Spleen (tissue), 11 donors: ENCODE measurements at regions not wholly inside any gene's neighbourhood (a gene's known extent, or its start where the extent isn't known, plus 50 kb on each side); places are given as distances from the start of the nearest gene placed in this dataset.

Experiments used
- DNase-seq: peaks from one replicate; pipeline ENCODE4 v3.0.0-alpha.2; 2020
- H3K27ac ChIP-seq, 8 donors: fragments of 200-600 bp; sonication (generic) in 7 of 8; 1 replicate in 4 of 8; 2 replicates in 4 of 8; pipeline versions ENCODE4 v1.5.0 to v1.8.0; 2016 to 2021; ENCODE audit warnings: inconsistent platforms in 4 of 8, mild to moderate bottlenecking in 4 of 8, moderate library complexity in 1 of 8
- H3K27me3 ChIP-seq, 7 donors: fragments of 200-600 bp; sonication (generic) in 6 of 7; replicated peaks in 1 of 7; 1 replicate in 4 of 7; 2 replicates in 3 of 7; pipeline versions ENCODE4 v1.5.0 to v1.8.0; 2016 to 2021; ENCODE audit warnings: inconsistent platforms in 3 of 7, mild to moderate bottlenecking in 1 of 7
- H3K36me3 ChIP-seq, 6 donors: fragments of 200-600 bp; sonication (generic) in 5 of 6; 1 replicate in 4 of 6; 2 replicates in 2 of 6; pipeline versions ENCODE4 v1.5.0 to v1.8.0; 2016 to 2021; ENCODE audit warnings: inconsistent platforms in 2 of 6
- H3K4me1 ChIP-seq, 6 donors: fragments of 200-600 bp; sonication (generic) in 5 of 6; 1 replicate in 3 of 6; 2 replicates in 3 of 6; pipeline versions ENCODE4 v1.5.0 to v1.8.0; 2016 to 2021; ENCODE audit warnings: inconsistent platforms in 3 of 6
- H3K4me3 ChIP-seq, 8 donors: fragments of 200-600 bp; sonication (generic) in 7 of 8; 1 replicate in 4 of 8; 2 replicates in 4 of 8; pipeline versions ENCODE4 v1.5.0 to v1.8.0; 2016 to 2021; ENCODE audit warnings: inconsistent platforms in 4 of 8, mild to moderate bottlenecking in 4 of 8, moderate library complexity in 2 of 8
- H3K9me3 ChIP-seq, 8 donors: fragments of 200-600 bp; sonication (generic) in 7 of 8; 1 replicate in 4 of 8; 2 replicates in 4 of 8; pipeline versions ENCODE4 v1.5.0 to v1.8.0; 2016 to 2021; ENCODE audit warnings: inconsistent platforms in 4 of 8
- POLR2A ChIP-seq, 3 donors: fragments of 450-650 bp; IDR thresholded peaks; one replicate each; pipeline ENCODE4 v1.5.1; 2017; ENCODE audit warnings: antibody characterized with exemption in 3 of 3, mild to moderate bottlenecking in 1 of 3
- POLR2AphosphoS5 ChIP-seq, 3 donors: sonication (generic); formaldehyde crosslinking; IDR thresholded peaks; one replicate each; pipeline ENCODE4 v1.5.1; 2017; ENCODE audit warnings: antibody characterized with exemption in 3 of 3
- WGBS, 5 donors: extraction: QIAGEN DNeasy Blood & Tissue Kit in 3 of 5; methylation state at CpG; one replicate each; pipeline versions ENCODE4 v1.1.5 to v1.1.7; 2013 to 2018; 5-methylcytosine and 5-hydroxymethylcytosine counted together
- intact Hi-C: fragments of 100-400 bp; cut with DNase I; formaldehyde crosslinking; loops from one replicate; pipeline ENCODE4 v1.15.0; 2023; ENCODE audit warnings: low total_unique reads
- TF ChIP-seq, protein P1 (sequence below), 11 experiments: fragments of 200-600 bp in 7 of 11; fragments of 450-650 bp in 4 of 11; sonication (generic) in 4 of 11; IDR thresholded peaks in 8 of 11; conservative IDR thresholded peaks in 3 of 11; 1 replicate in 7 of 11; 2 replicates in 4 of 11; pipeline versions ENCODE4 v1.4.0 to v1.8.0; 2016 to 2021; ENCODE audit warnings: antibody characterized with exemption in 11 of 11, inconsistent platforms in 4 of 11, mild to moderate bottlenecking in 1 of 11
- donor health status: healthy with polysubstance abuse.
- donor health status: DM: no; HTN: no; CAD: no; lungs with moderate emphysema.
- donor health status: DM: no; HTN: no; CAD: no.
- donor health status: Bipolar disorder and iron deficiency.
- donor health status: healthy.
- donor health status: DM: no; HTN: no; CAD: no.
- donor health status: DM: yes; HTN: yes; CAD: no.

GRCh38 chr9:118482306-118482705, 778.1 kb downstream of the TLR4 start:
- Histone ChIP-seq H3K27me3 (no peaks in the 10 kb centered on the region), H3K9me3 (no peaks in the 10 kb centered on the region), H3K4me3 (no peak overlapping the region), H3K27ac (no peak overlapping the region), H3K36me3 (no peaks in the 10 kb centered on the region), H3K4me1 (no peaks in the 10 kb centered on the region)
- no peak for DNase-seq
- WGBS, 5 donors = 89 to 100% (median 93%) methylated on average over 1 of the region's 1 CpG
- TF ChIP-seq POLR2AphosphoS5 (IDR thresholded peaks at IDR 0.05) (no peak), POLR2A (IDR thresholded peaks at IDR 0.05) (no peak)
- TF ChIP-seq, protein P1, sequence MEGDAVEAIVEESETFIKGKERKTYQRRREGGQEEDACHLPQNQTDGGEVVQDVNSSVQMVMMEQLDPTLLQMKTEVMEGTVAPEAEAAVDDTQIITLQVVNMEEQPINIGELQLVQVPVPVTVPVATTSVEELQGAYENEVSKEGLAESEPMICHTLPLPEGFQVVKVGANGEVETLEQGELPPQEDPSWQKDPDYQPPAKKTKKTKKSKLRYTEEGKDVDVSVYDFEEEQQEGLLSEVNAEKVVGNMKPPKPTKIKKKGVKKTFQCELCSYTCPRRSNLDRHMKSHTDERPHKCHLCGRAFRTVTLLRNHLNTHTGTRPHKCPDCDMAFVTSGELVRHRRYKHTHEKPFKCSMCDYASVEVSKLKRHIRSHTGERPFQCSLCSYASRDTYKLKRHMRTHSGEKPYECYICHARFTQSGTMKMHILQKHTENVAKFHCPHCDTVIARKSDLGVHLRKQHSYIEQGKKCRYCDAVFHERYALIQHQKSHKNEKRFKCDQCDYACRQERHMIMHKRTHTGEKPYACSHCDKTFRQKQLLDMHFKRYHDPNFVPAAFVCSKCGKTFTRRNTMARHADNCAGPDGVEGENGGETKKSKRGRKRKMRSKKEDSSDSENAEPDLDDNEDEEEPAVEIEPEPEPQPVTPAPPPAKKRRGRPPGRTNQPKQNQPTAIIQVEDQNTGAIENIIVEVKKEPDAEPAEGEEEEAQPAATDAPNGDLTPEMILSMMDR (IDR thresholded peaks at IDR 0.05 in 8 of 11, conservative IDR thresholded peaks at IDR 0.05 in 3 of 11) = no peak
- intact Hi-C loops = no loop called here

DNA sequence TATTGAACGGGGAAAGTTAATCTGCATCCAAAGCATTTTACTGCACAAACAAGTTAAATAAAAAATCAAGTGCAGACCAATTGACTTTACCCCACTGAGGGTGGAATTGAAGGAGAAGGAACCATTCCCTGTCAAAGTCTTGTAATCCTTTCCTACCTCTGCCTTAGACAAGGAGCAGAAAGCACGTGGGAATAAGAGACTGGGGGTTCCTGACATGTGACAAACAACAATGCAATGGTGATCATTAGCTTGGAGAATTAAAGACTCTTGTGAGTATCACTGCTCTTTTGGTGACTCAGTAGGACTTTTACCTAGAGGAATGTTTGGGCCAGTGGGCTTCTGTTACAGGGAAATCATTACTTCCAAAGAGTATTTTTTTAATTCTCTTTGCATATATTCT, 779.5 kb downstream of the TLR4 start:
- Histone ChIP-seq H3K4me1 (no peaks in the 10 kb centered on the region), H3K27me3 (no peaks in the 10 kb centered on the region), H3K4me3 (no peak overlapping the region), H3K36me3 (no peaks in the 10 kb centered on the region), H3K27ac (no peak overlapping the region), H3K9me3 (no peaks in the 10 kb centered on the region)
- TF ChIP-seq POLR2AphosphoS5 (IDR thresholded peaks at IDR 0.05) = no peak
- TF ChIP-seq, protein P1 (IDR thresholded peaks at IDR 0.05 in 8 of 11, conservative IDR thresholded peaks at IDR 0.05 in 3 of 11) = no peak
- TF ChIP-seq POLR2A (IDR thresholded peaks at IDR 0.05) = no peak
- DNase-seq = no peak
- WGBS, 5 donors = 59 to 71% (median 65%) methylated on average over 2 of the region's 2 CpGs
- intact Hi-C loops = no loop called here

- intact Hi-C loops = no loop called here
- WGBS, 5 donors = 71 to 93% (median 81%) methylated on average over 1 of the region's 1 CpG
Observed at GRCh38 chr9:118503236-118503635, 799.0 kb downstream of the TLR4 start.

DNA sequence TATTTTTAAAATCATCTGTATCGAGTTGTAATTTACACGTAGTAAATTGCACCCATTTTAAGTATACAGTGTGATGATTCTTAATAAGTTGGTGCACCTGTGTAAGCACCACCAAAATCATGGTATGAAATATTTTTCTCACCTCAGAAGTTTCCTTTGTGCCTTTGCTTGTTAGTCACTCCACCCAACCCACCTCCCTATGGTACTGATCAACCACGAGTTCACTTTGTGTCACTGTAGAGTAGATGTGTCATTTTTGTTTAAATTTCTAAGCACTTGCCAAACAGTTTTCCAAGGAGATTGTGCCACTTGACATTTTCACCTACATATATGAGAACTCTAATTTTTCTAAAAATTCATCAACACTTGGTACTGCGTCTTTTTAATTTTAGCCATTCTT, 806.5 kb downstream of the TLR4 start:
- no peak for DNase-seq
- Histone ChIP-seq H3K9me3 (peaks cover 0 to 9% (median 0%) of the 10 kb centered on the region in 8 donors), H3K4me1 (no peaks in the 10 kb centered on the region), H3K27ac (no peak overlapping the region), H3K36me3 (no peaks in the 10 kb centered on the region), H3K4me3 (no peak overlapping the region), H3K27me3 (no peaks in the 10 kb centered on the region)
- intact Hi-C loops = no loop called here
- no peak for TF ChIP-seq POLR2AphosphoS5 (IDR thresholded peaks at IDR 0.05)
- TF ChIP-seq, protein P1 (IDR thresholded peaks at IDR 0.05 in 8 of 11, conservative IDR thresholded peaks at IDR 0.05 in 3 of 11) = no peak
- no peak for TF ChIP-seq POLR2A (IDR thresholded peaks at IDR 0.05)
- WGBS, 5 donors = 85 to 93% (median 90%) methylated on average over 4 of the region's 4 CpGs

More at GRCh38 chr9:118503236-118503635, 799.0 kb downstream of the TLR4 start:
- Histone ChIP-seq H3K4me3 (no peak overlapping the region), H3K27me3 (no peaks in the 10 kb centered on the region), H3K4me1 (no peaks in the 10 kb centered on the region), H3K9me3 (peaks cover 0 to 30% (median 7%) of the 10 kb centered on the region in 8 donors), H3K36me3 (no peaks in the 10 kb centered on the region), H3K27ac (no peak overlapping the region)
- TF ChIP-seq, protein P1 (IDR thresholded peaks at IDR 0.05 in 8 of 11, conservative IDR thresholded peaks at IDR 0.05 in 3 of 11) = no peak
- no peak for TF ChIP-seq POLR2AphosphoS5 (IDR thresholded peaks at IDR 0.05)
- TF ChIP-seq POLR2A (IDR thresholded peaks at IDR 0.05) = no peak
- no peak for DNase-seq
